Smooth muscle cell (in vitro differentiated cells): ENCODE measurements at regions not wholly inside any gene's neighbourhood (a gene's known extent, or its start where the extent isn't known, plus 50 kb on each side); places are given as distances from the start of the nearest gene placed in this dataset.
"Not testable (repeated sequence)": the region's sequence is repeated elsewhere in the genome, so short reads cannot be mapped to it uniquely, and the experiment has no call there.

ENCODE experiments used
- DNase-seq: peaks from one replicate; lab custom pipeline; 2025; ENCODE audit not compliant: unreplicated experiment; lab: John Stamatoyannopoulos, UW
- H2AFZ ChIP-seq: fragments of 200-600 bp; sonication (generic); 2 replicates; pipeline ENCODE4 v1.6.0; 2016; ENCODE audit warnings: antibody characterized with exemption, low read depth, mild to moderate bottlenecking
- H3F3A ChIP-seq: fragments of 200-600 bp; sonication (generic); 2 replicates; pipeline ENCODE4 v1.6.0; 2017; ENCODE audit warnings: antibody characterized with exemption, low read depth
- H3K27ac ChIP-seq: fragments of 200-600 bp; sonication (generic); 2 replicates; pipeline ENCODE4 v1.5.1; 2016; ENCODE audit warnings: low read depth, mild to moderate bottlenecking
- H3K27me3 ChIP-seq: fragments of 200-600 bp; sonication (generic); 2 replicates; pipeline ENCODE4 v1.6.1; 2016; ENCODE audit warnings: low read depth, mild to moderate bottlenecking
- H3K36me3 ChIP-seq: fragments of 200-600 bp; sonication (generic); 2 replicates; pipeline ENCODE4 v1.5.1; 2016; ENCODE audit warnings: low read depth
- H3K4me1 ChIP-seq: fragments of 200-600 bp; sonication (generic); 2 replicates; pipeline ENCODE4 v1.5.1; 2016; ENCODE audit warnings: low read depth
- H3K4me2 ChIP-seq: fragments of 200-600 bp; sonication (generic); 2 replicates; pipeline ENCODE4 v1.6.0; 2016; ENCODE audit warnings: mild to moderate bottlenecking
- H3K4me3 ChIP-seq: fragments of 200-600 bp; sonication (generic); 2 replicates; pipeline ENCODE4 v1.5.1; 2016; ENCODE audit warnings: mild to moderate bottlenecking
- H3K79me2 ChIP-seq: fragments of 200-600 bp; sonication (generic); 2 replicates; pipeline ENCODE4 v1.6.0; 2016; ENCODE audit warnings: low read depth, mild to moderate bottlenecking
- H3K9ac ChIP-seq: fragments of 200-600 bp; sonication (generic); 2 replicates; pipeline ENCODE4 v1.6.0; 2016; ENCODE audit warnings: low read depth
- H3K9me3 ChIP-seq: fragments of 200-600 bp; sonication (generic); replicated peaks from 2 replicates; pipeline ENCODE4 v1.5.1; 2016; ENCODE audit warnings: low read depth
- H4K20me1 ChIP-seq: fragments of 200-600 bp; sonication (generic); 2 replicates; pipeline ENCODE4 v1.6.0; 2016; ENCODE audit warnings: low read depth
- WGBS: methylation state at CpG from one replicate; pipeline ENCODE4 v1.1.7; 2016; ENCODE audit warnings: low lambda C conversion rate; 5-methylcytosine and 5-hydroxymethylcytosine counted together

GRCh38 chr15:20267051-20267730 lies 274.4 kb downstream of the GOLGA6L6 start:
- not testable (repeated sequence) for H2AFZ ChIP-seq, H3K27me3 ChIP-seq, DNase-seq

GRCh38 chr15:20265710-20266109 lies 275.9 kb downstream of the GOLGA6L6 start:
- not testable (repeated sequence) for DNase-seq, H3K4me3 ChIP-seq, H3K9ac ChIP-seq, H3K36me3 ChIP-seq, H3K4me1 ChIP-seq, H3K27ac ChIP-seq, H4K20me1 ChIP-seq, H3K4me2 ChIP-seq, H3K79me2 ChIP-seq, H3F3A ChIP-seq, H3K27me3 ChIP-seq, H2AFZ ChIP-seq
- WGBS = 85% methylated on average over 1 of the region's 1 CpG
- peaks cover 58% of the 10 kb centered on the region for H3K9me3 ChIP-seq

More at GRCh38 chr15:20267051-20267730, 274.4 kb downstream of the GOLGA6L6 start:
- H3K9ac ChIP-seq, H3K4me1 ChIP-seq, H3F3A ChIP-seq, H3K4me2 ChIP-seq, H3K4me3 ChIP-seq, H3K27ac ChIP-seq, H3K79me2 ChIP-seq, H4K20me1 ChIP-seq, H3K36me3 ChIP-seq: not testable (repeated sequence)
- 67% methylated on average over 6 of the region's 6 CpGs for WGBS
- peaks cover 59% of the 10 kb centered on the region for H3K9me3 ChIP-seq

GRCh38 chr15:20261321-20262280 lies 280.0 kb downstream of the GOLGA6L6 start:
- H2AFZ ChIP-seq, H3K27me3 ChIP-seq, H4K20me1 ChIP-seq, H3K79me2 ChIP-seq, H3K4me2 ChIP-seq, H3K4me1 ChIP-seq, DNase-seq, H3K9ac ChIP-seq, H3K27ac ChIP-seq, H3K4me3 ChIP-seq, H3K36me3 ChIP-seq, H3F3A ChIP-seq: not testable (repeated sequence)
- H3K9me3 ChIP-seq = peaks cover 32% of the 10 kb centered on the region
- 76% methylated on average over 16 of the region's 16 CpGs for WGBS

GRCh38 chr15:20260650-20261049 lies 280.9 kb downstream of the GOLGA6L6 start:
- WGBS = 67% methylated on average over 7 of the region's 7 CpGs
- H3K9ac ChIP-seq, H3K36me3 ChIP-seq, H3K79me2 ChIP-seq, H4K20me1 ChIP-seq, DNase-seq, H2AFZ ChIP-seq, H3K27ac ChIP-seq, H3K4me3 ChIP-seq, H3K4me1 ChIP-seq, H3K27me3 ChIP-seq, H3F3A ChIP-seq, H3K4me2 ChIP-seq: not testable (repeated sequence)
- H3K9me3 ChIP-seq = peaks cover 32% of the 10 kb centered on the region

GRCh38 chr15:20259559-20260190 lies 281.9 kb downstream of the GOLGA6L6 start:
- H3K4me1 ChIP-seq, H3K79me2 ChIP-seq, H2AFZ ChIP-seq, H3K4me2 ChIP-seq, H3K4me3 ChIP-seq, DNase-seq, H3K9ac ChIP-seq, H3K27me3 ChIP-seq, H3F3A ChIP-seq, H4K20me1 ChIP-seq, H3K36me3 ChIP-seq, H3K27ac ChIP-seq: not testable (repeated sequence)
- 78% methylated on average over 9 of the region's 9 CpGs for WGBS
- H3K9me3 ChIP-seq = peaks cover 29% of the 10 kb centered on the region

DNA sequence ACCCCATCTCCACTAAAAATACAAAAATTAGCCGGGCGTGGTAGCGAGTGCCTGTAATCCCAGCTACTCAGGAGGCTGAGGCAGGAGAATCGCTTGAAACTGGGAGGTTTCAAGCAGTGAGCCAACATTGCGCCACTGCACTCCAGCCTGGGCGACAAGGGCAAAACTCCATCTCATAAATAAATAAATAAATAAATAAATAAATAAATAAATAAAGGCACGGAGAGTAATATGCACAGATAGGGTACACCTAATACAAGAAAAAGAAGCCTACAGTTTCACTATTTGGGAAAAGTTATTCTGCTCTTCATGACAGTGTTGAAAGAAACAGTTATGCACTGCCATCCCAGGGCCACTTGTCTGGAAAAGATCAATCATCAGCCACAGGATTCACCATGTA lies 285.2 kb downstream of the GOLGA6L6 start:
- not testable (repeated sequence) for H4K20me1 ChIP-seq, H2AFZ ChIP-seq, H3K4me1 ChIP-seq, H3K9me3 ChIP-seq, H3K4me2 ChIP-seq, H3K9ac ChIP-seq, DNase-seq, H3K79me2 ChIP-seq, H3K27me3 ChIP-seq, H3K27ac ChIP-seq, H3F3A ChIP-seq, H3K4me3 ChIP-seq, H3K36me3 ChIP-seq
- WGBS = 81% methylated on average over 7 of the region's 7 CpGs

DNA sequence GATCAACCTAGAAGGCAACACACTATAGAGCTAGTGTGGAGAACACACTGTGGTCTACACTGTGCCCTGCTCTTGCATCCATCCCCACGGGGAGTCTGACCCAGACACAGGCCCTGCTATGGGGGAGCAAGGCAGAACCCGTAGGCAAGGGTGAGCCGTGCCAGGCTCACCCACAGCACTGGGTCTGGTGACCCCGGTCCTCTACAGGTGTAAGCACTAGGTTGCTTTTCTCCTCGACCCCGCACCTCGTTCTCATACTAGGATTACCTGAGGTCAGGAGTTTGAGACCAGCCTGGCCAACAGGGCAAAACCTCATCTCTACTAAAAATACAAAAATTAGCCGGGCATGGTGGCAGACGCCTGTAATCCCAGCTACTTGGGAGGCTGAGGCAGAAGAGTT lies 286.0 kb downstream of the GOLGA6L6 start:
- DNase-seq, H3K79me2 ChIP-seq, H3K27ac ChIP-seq, H2AFZ ChIP-seq, H3K27me3 ChIP-seq, H3K9me3 ChIP-seq, H3K9ac ChIP-seq, H3K4me2 ChIP-seq, H3K4me1 ChIP-seq, H4K20me1 ChIP-seq, H3K36me3 ChIP-seq, H3F3A ChIP-seq, H3K4me3 ChIP-seq: not testable (repeated sequence)
- WGBS = 62% methylated on average over 9 of the region's 9 CpGs

- H3K4me3 ChIP-seq, DNase-seq, H3K79me2 ChIP-seq, H3K36me3 ChIP-seq, H3K4me2 ChIP-seq, H3K9ac ChIP-seq, H4K20me1 ChIP-seq, H3K4me1 ChIP-seq, H2AFZ ChIP-seq, H3K27ac ChIP-seq, H3F3A ChIP-seq, H3K27me3 ChIP-seq: not testable (repeated sequence)
- 24% methylated on average over 2 of the region's 2 CpGs for WGBS
- H3K9me3 ChIP-seq = peaks cover 16% of the 10 kb centered on the region
Observed at GRCh38 chr15:20253047-20253615, 288.5 kb downstream of the GOLGA6L6 start.
